ENCODE measurements at regions not wholly inside any gene's neighbourhood (a gene's known extent, or its start where the extent isn't known, plus 50 kb on each side); places are given as distances from the start of the nearest gene placed in this dataset.

- TF ChIP-seq EP300 (IDR thresholded peaks at IDR 0.05) (no peak), CTCF (IDR thresholded peaks at IDR 0.05) (no peak), POLR2A (IDR thresholded peaks at IDR 0.05) (no peak)
Measured at GRCh38 chr3:31142543-31142942, 248.1 kb upstream of the GADL1 start.
